Hematopoietic multipotent progenitor cell treated with erythropoietin and hydrocortisone succinate and interleukin-3 and kit ligand, for 6 days (in vitro differentiated cells): ENCODE measurements at regions not wholly inside any gene's neighbourhood (a gene's known extent, or its start where the extent isn't known, plus 50 kb on each side); places are given as distances from the start of the nearest gene placed in this dataset.
"Not testable (repeated sequence)": the region's sequence is repeated elsewhere in the genome, so short reads cannot be mapped to it uniquely, and the experiment has no call there.

Experiments
- DNase-seq: peaks from one replicate; pipeline ENCODE4 v3.0.0-alpha.2; 2015

- DNase-seq, result no peak
Observed at GRCh38 chr2:205901491-205901890, 184.5 kb downstream of the INO80D start.

DNA sequence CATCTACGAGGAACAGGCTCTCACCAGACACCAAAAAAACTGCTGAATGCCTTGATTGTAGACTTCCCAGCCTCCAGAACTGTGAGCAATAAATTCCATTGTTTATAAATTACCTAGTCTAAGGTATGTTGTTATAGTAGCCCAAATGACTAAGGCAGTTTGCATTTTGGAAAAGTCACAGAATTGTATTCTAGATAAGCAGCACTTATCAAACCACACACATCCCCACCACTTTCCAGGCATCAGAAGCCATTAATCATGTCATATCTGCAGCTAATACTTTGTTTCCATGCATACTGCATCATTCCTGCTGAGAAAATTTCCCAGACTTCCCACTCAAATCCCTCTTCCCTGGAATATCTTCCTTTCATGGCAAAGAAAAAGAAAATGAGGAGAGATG lies 187.2 kb downstream of the INO80D start:
- DNase-seq, result peak; percentile 21

- no peak for DNase-seq
Observed at GRCh38 chr2:205895981-205896655, 189.9 kb downstream of the INO80D start.

GRCh38 chr2:205892665-205893259 lies 193.2 kb downstream of the INO80D start:
- no peak for DNase-seq

GRCh38 chr2:205892251-205892655 lies 193.7 kb downstream of the INO80D start:
- no peak for DNase-seq

DNA sequence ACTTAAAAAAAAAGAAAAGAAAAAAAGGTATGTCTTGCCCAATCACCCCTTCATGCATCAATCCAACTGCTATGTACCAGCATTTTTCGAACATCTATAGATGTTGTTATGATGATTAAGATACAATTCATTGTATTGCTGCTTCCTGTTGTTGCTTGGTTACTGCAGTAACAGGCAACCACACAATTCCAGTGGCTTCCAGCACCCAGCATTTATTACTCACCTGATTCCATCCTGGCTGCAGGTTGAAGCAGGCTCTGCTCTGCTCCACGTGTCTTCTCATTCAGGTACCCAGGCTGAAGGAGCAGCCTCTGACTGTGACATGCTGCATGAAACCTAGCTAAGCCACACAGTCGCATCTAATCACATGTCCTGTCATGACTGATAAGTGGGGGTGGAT lies 196.9 kb downstream of the INO80D start:
- DNase-seq, result no peak

DNA sequence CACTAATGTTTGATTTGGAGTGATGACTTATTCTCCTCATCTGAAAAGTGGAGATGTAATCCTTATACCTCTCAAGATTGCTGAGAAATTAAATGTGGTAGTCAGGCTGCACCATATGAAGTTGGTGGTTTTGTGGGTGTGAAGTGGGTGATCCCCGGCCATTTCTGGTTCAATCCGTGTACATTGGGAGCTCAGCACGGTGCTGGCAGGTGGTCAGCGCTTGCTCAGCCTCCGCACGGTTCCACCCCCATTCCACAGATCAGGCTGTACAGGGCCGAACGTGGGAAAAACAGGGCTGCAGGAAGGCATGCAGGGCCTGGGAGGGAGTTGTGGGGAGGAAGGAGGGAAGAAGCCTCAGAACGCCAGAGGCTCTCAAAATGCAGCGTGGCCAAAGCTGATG lies 198.3 kb downstream of the INO80D start:
- DNase-seq, result no peak

DNA sequence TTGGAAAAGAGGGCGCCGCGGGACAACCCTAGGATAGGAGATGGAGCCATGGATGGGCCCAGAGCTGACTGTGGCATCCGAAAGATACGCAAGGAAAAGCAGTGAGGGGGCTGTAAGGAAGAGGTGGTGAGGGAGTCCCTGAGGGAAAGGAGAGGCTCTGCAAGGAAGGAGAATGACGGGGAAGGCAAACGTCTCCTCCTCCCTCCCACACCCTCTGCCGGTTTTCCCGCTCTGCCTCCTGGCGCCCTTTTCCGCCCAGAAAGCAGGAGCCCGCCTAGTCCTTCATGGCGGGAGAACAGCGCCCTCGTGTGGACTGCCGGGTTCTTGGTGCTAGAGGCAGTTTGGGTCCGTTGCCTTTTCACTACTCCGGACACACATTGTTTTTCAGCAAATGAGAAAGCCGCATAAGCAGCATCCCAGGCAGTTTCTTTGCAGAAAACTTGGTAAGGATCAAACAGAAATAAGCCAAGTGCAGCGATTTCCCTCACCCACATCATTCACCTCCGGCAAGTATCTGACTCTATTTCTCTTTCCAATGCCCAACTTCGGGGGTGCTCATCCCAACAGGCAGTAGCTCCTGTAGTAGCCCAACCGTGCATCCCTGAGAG lies 200.4 kb downstream of the INO80D start:
- DNase-seq, result peak; percentile 88

GRCh38 chr2:205883965-205884364 lies 201.7 kb downstream of the NRP2 start:
- DNase-seq, result no peak

DNA sequence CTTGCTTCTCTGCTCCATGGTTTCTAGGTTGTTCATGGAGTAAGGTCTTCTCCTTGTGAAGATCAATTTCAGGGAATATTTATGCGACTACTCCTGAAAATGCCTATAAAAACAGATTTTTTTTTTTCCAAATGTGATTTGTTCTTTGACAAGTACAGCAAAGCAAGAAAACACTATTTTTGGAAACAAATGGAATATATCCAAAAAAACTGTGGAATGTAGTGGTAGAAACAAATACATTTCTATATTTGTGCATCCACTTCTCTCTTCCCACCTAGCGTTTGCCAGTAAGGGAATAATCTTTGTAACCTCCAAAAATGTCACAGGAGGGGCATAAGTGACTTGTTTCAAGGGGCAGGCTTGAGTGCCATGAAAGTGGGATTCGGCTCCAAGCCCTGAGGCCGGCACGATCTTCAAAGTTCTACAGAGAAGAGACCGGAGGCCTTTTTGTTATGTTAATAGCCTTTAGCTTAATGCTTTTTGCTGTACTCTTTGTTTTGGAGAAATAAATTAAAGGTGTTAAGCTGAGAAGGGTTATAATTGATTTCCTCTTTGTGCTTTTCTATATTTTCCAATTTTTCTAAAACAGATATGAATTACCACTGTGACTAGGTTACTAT lies 200.6 kb downstream of the NRP2 start:
- DNase-seq, result no peak

- DNase-seq, result no peak
Observed at GRCh38 chr2:205880048-205880447, 197.7 kb downstream of the NRP2 start.

DNA sequence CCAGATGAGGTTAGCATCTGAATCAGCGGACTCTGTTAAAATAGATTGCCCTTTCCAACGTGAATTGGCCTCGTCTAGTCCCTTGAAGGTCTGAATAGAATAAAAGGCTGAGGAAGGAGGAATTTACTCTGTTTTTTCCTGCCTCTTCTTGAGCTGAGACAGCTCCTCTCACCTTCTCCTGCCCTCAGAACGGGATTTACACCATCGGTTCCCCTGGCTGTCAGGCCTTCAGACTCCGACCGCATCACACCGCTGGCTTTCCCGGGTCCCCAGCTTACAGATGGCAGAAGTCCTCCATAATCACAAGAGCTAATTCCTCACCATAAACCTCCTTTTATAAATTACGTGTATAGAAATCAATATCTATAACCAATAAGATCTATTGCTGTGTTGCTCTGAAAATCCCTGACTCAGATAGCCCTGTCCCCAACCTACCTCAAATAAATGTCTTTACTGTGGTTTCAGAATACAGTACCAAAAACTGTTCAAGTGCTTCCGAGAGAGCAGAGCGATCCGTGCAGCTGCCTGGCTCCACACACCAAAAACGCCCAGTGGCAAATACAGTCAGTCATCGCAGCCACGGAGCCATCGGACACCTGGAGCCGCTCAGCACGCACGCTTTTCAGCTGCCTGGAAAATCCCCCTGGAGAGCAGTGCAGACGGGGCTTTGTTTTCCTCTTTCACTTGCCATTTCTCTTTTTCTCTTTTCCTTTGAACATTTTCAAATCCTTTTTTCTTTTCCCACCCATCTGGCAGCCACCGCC lies 196.9 kb downstream of the NRP2 start:
- DNase-seq, result no peak

DNA sequence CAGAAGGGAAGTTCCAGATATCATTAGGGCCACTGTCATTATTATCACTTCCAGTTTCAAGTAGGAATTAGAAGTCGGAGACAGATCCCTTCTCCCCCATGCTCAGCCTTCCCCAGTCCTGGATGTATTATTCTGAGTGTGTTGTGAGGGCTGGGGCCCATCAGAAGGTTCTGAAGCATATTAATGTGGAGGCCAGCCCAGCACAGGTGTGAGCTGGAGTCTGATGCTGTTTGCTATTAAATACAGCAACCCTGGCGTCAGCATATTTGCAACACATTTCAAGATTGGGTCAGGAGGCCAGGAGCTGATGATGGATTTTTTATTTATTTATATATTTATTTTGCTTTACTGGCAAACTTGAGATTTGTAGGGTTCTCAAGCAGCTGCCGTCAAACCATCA lies 195.2 kb downstream of the NRP2 start:
- no peak for DNase-seq

- DNase-seq, result no peak
Observed at GRCh38 chr2:205876127-205876526, 193.8 kb downstream of the NRP2 start.

DNA sequence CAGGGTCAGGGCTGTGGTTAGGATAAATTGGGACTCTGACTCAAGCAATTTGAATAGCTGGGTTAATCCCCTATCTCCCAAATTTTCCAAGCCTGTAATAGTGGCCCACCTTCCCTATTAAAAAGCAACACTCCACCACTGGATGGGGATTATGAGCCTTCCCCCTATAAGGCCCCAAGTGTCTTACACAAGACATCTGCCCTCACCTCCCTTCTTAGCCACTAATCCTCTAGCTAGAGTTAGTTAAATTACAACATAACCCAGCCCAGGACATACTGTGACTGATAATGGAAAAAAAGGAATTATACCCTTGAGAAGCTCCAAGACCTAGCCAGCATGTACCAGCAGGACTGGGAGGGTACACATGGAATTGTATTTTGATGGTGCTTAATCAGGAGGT lies 190.4 kb downstream of the NRP2 start:
- no peak for DNase-seq

GRCh38 chr2:205869439-205869838 lies 187.1 kb downstream of the NRP2 start:
- no peak for DNase-seq

GRCh38 chr2:205868773-205869333 lies 186.6 kb downstream of the NRP2 start:
- DNase-seq, result peak; percentile 56

GRCh38 chr2:205868053-205868452 lies 185.8 kb downstream of the NRP2 start:
- no peak for DNase-seq

DNA sequence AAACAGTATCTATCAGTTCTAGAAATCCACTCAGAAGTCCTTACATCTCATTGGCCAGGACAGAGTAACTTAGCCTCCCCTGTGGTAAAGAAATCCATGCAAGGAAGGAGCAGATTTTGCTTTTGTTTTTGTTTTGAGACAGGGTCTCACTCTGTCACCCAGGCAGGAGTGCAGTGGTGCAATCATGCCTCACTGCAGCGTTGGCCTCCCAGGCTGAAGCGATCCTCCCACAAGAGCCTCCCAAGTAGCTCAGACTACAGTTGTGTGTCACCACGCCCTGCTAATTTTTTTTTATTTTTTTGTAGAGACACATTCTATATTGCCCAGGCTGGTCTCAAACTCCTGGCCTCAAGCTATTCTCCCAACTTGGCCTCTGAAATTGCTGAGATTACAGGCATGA lies 185.1 kb downstream of the NRP2 start:
- no peak for DNase-seq

- DNase-seq, result no peak
Observed at GRCh38 chr2:205865905-205866441, 183.7 kb downstream of the NRP2 start.

- no peak for DNase-seq
Observed at GRCh38 chr2:205865056-205865455, 182.8 kb downstream of the NRP2 start.

DNA sequence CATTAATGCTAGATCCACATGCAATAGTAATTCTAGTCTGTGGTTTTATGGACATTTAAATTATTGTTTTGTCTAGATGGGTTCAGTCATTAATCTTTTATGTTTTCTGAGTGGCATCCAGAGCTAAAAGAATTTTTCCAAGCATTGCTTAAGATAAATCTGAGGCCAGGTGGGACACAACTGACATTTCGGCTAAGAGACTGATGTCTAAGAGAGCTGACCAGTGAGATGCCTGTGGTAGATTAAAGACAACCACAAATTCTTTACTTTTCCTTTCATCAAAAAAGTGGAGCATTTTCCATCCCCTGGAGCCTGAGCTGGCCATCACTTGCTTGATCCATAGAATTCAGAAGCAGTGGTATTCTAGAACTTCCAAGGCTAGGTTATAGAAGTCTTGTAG lies 182.2 kb downstream of the NRP2 start:
- DNase-seq, result no peak

DNA sequence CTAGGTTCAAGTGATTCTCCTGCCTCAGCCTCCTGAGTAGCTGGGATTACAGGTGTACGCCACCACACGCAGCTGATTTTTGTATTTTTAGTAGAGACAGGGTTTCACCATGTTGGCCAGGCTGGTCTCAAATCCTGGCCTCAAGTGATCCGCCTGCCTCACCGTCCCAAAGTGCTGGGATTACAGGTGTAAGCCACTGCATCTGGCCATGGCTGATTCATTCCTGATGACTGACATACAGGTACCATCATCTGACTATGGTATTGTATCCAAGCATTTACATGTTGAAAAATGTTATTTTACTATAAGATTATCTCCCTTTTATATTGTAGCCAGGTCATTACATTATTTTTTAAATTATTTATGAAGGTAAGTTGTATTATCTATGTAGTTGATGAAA lies 180.5 kb downstream of the NRP2 start:
- not testable (repeated sequence) for DNase-seq
